ENCODE measurements at regions not wholly inside any gene's neighbourhood (a gene's known extent, or its start where the extent isn't known, plus 50 kb on each side); places are given as distances from the start of the nearest gene placed in this dataset.

DNA sequence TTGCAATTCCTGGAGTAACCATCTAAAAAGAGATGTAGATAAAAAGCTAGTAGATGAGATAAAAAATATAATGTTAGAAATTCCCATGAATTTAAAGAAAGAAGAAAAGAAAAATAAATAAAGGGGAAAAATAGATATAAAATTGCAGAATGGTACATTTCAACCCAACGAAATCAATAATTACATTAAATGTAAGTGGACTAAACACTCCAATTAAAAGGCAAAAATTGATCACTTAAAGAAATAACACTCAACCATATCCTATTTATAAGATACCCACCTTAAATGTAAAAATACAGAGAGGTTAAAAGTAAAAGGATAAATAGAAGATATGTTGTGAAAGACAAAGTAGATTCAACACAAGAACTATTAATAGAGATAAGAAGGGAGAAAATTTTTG lies 150.5 kb upstream of the GRIK3 start:
- TF ChIP-seq, protein P1, sequence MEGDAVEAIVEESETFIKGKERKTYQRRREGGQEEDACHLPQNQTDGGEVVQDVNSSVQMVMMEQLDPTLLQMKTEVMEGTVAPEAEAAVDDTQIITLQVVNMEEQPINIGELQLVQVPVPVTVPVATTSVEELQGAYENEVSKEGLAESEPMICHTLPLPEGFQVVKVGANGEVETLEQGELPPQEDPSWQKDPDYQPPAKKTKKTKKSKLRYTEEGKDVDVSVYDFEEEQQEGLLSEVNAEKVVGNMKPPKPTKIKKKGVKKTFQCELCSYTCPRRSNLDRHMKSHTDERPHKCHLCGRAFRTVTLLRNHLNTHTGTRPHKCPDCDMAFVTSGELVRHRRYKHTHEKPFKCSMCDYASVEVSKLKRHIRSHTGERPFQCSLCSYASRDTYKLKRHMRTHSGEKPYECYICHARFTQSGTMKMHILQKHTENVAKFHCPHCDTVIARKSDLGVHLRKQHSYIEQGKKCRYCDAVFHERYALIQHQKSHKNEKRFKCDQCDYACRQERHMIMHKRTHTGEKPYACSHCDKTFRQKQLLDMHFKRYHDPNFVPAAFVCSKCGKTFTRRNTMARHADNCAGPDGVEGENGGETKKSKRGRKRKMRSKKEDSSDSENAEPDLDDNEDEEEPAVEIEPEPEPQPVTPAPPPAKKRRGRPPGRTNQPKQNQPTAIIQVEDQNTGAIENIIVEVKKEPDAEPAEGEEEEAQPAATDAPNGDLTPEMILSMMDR (IDR thresholded peaks at IDR 0.05), result no peak
- no peak for TF ChIP-seq POLR2A (IDR thresholded peaks at IDR 0.05)

All from testis (tissue), 2 donors.